ENCODE measurements at regions not wholly inside any gene's neighbourhood (a gene's known extent, or its start where the extent isn't known, plus 50 kb on each side); places are given as distances from the start of the nearest gene placed in this dataset.

GRCh38 chr4:176619430-176619829, 173.3 kb downstream of the VEGFC start:
- TF ChIP-seq CTCF (IDR thresholded peaks at IDR 0.05; ENCODE audit: low read length) (no peak), EZH2 (optimal IDR thresholded peaks at IDR 0.05; ENCODE audit: low read depth, low read length) (no peak)
